Stimulated activated CD4-positive, alpha-beta T cell treated with anti-CD3 and anti-CD28 coated beads, TNF-alpha, amount 100 ng/mL, for 24 hours (primary cell): ENCODE measurements at regions not wholly inside any gene's neighbourhood (a gene's known extent, or its start where the extent isn't known, plus 50 kb on each side); places are given as distances from the start of the nearest gene placed in this dataset.
"Not testable (repeated sequence)": the region's sequence is repeated elsewhere in the genome, so short reads cannot be mapped to it uniquely, and the experiment has no call there.

Experiments
- DNase-seq, 3 experiments: peaks; one replicate each; pipeline ENCODE4 v3.0.0-alpha.2; 2020; ENCODE audit warnings: low read depth in 3 of 3

DNA sequence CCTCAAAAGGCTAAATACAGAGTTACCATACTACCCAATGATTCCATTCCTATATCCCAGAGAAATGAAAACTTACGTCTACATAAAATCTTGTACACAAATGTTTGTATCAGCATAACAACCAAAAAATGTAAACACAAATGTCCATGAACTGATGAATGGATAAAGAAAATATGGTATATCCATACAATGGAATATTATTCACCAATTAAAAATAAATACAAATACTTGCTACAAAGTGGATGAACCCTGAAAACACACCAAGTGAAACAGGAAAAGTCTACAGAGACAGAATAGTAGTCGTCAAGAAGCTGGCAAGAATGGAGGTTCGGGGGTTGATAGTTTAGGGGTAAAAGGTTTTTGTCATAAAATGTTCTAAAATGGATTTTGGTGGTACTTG, 54.0 kb upstream of the ANKRD28 start:
- DNase-seq: no peak

DNA sequence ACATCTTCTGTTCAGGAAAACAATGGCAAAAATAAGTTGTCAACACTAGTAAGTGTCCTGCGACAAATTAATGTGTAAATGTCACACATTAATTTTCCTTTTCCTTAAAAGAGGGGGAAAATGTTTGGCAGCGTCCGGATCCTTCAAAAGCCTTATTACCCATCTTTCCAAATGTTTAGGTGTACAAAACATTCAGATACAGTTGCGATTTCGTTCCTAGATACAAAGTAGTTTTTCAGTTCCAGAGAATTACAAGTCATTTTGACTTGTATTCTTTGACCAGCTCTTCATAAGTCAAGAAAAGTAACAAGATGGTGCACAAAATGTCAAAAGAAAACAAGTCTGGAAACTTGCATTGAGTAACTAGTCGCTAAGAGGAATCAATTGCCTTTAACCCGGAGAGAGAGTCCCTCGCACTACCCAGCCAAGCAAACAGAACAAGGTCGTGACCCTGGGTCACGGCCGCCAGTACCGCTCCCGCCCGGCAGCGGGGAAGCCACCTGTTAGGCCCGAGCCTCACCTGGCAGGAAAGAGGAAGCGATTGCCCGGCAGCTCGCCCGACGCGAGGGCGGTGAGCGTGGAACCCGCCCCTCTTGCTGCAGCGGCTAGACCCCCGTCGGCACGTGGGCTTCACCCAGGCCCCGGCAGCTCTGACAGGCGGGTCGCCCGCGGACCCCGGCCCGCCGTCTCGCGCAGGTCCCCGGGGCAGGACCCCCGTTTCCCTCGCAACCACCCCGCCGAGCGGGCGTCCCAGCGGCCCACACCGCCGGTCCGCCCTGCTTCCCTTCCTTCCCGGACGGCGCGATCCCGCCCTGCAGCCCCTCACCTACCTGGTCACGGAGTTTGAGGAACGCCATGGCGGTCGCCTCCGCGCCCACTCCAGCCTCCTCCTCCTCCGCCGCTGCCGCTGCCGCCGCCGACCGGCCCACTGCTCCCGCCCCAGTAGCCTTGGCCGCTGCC, 61.0 kb upstream of the ANKRD28 start:
- DNase-seq: peak; percentile 6 to 60 (median 22)

DNA sequence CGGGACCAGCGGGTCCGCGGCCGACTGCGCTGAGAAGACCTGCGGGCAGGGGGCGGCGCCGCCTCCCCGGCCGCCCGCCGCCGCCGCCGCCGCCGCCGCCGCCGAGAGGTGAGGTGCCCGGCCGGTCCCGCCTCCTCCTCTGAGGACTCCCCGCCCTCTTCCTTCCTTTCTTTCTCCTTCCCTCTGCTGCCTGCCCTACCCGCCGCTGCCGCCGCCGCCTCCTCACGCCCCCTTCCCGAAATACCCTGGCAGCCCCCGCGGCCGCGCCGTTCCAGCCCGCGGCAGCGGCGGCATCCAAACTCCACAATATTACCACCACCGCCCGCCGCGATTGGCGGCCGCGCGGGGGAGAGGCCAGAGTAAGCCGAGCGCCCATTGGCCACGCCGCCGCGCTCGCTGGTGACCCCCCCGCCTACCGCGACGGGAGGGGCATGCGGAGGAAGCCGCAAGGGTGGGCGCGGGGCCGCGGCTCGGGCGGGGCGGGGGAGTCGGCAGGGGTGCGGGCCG, 61.8 kb upstream of the ANKRD28 start:
- peak; percentile 54 to 78 (median 63) for DNase-seq

DNA sequence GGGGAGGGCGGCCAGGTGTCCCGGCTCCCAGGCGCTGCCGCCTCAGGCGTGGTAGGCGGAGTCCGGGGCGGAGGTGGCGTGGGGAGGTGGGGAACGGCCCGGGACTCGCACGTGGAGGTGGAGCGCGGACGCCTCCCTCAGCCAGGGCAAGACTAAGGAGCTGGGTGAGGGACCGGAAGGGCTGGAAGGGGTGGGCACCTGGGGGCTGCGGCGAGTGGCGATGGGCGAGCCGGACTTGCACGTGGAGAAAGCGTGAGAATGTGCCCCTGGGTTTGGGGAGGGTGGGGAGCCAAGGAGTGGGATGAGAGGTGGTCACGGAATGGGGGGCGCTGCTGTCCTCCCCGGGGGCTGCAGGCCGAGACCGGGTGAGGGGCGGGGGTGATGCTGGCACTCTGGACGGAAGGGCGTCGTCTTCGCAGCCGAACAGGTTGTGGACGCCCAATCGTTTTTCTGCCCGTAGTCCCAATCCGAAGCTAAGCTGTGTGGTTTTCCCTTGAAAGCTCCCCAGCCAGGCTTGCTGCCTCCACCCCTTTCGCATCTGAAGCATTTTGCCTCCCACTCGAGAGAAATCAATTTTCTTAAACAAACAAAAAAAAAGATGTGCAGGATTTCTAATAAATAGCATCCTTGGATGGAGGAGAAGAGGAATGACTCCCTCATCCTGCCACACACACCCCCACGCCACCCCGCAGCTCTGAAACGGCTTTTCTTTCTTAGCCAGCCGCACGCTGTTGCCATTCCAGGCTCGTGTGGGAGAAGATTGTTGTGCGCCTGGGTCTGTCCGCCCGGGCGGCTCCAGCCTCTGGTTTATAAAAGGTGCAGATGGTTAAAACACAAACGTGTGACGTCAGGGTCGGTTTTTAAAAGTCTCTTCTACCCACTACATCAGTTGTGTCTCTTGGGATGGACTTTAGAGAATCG, 62.5 kb upstream of the ANKRD28 start:
- DNase-seq: peak; percentile 18 to 40 (median 19)

DNA sequence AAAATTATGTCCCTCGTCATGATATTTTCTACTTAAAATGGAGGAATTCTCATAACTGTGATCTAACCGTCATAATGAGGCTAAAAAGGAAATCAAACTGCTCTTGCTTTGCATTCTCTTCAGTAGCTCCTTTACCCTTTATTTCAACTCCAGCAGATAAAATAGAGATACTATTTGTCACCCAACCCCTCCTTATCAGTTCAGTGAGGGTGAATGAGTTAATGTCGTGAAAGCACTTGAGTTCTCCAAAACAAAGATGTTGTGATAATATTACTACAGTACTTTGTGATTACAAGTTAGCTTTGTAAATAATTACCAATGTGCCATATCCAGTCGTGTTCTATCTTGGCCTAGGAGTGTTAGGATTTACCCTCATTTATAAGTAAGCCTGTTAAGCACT, 63.4 kb upstream of the ANKRD28 start:
- DNase-seq: no peak

DNA sequence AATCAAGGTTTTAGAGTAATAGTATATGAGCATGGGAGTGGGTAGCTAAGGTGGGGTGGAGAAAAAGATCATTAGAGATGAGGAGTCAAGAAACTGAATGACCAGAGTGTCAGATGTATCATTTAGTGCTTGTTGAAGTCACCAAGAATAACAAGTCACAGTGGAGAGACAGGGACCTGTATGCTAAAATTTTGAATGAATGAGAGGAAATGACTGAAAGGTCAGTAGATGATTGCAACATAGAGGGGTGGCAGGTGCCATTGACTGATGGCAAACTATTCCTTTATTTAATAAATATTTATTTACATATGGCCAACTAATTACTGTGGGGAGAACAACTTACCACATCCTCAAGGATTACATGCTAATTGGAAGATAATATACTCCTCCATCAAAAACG, 75.0 kb upstream of the ANKRD28 start:
- no peak for DNase-seq

DNA sequence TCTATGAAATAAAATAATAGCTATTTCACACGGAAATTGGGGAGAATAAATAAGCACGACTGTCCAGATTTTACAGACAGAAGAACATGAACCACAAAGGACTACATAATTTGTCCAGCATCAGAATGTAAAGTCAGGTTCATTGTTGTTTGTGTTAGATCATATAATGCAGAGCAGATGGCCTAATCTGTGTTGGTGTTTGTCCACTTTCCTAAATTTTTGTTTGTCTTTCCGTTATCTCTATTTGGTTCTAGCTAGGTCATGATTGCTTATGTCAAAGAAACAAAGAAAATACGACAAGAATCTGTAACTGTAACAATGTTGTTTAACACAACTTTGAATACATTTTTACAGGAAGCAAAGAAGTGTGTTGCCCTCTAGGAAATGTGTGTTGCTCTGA, 75.6 kb upstream of the ANKRD28 start:
- DNase-seq: no peak

DNA sequence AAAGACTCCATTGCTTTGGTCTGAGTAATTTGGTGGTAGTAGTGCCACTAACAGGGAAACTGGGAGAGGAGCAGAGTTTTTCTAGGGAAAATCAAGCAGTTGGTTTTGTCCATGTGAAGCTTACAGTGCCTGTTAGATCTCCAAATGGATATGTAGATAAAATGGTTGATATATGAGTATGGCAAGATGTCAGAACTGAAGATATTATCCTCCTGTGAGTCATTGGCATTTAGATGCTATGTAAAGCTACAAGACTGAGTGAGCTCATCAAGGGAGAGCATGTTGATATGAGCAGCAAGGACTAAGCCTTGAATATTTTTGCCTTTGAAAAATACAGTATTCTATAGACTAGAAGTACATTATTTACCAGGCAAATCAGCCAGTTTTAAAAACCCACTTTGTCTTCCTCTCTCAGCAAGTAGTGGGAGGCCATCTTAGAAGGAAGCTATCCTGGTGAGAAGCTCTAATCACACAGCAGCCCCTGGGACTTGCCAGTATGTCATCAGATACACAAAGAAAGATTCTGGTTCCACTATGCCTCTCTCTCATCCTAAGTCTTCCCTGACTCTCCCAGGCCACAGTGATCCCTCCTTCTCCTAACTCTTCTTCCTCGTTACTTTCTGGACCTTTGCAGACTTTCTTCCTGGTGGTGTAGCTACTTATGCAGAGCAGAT, 77.4 kb upstream of the ANKRD28 start:
- no peak for DNase-seq

DNA sequence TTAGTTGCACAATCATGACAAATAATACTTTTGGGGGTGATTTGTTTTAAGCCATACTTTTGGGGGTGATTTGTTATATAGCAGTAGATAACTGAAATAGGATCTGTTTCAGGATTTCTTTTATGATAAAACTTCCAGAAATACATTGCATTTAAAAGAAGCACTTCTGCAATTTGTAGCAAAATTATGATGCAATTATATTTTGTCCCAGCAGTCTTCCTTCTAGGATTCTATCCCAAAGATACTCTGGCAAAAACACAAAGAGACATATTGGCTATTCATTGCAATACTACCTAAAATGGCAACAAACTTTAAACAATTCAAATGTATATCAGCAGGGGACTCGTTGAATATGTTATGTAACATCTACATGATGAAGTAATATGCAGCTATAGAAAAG, 78.9 kb upstream of the ANKRD28 start:
- DNase-seq: no peak

DNA sequence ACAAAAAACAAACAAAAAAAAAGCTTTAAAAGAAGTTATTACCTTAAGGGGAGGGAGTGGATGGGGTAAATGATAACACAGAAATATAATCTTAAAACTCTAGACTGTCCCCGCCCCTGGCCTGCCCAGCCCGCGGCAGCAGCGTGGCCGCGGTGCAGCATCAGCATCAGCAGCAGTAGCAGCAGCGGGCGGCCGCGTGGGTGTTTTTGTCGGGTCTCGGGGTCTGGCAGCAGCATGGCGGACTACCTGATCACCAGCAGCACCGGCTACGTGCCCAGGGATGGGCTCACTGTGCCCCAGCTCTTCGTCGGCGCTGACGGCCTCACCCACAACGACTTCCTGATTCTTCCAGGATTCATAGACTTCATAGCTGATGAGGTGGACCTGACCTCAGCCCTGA, 80.0 kb upstream of the ANKRD28 start:
- no peak for DNase-seq

DNA sequence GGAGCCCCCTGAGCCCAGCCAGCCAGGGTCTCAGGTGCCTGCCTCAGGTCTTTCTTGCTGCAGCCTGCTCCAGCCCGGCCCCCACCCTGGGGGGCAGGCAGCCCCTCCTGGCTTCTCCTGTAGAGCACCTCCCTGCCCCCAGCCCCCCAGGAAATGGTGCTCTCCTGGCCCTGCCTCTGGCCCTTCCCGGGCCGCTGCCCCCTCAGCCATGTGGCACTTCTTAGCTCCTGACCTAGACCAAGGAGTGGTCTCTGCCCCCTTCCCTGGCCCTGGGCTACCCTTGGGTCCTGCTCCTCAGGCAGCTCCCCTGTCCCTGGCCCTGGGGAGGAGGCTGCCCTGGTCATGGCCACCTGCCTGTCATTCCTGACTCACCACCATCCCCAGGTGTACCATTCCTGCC, 82.0 kb upstream of the ANKRD28 start:
- DNase-seq: not testable (repeated sequence)

DNA sequence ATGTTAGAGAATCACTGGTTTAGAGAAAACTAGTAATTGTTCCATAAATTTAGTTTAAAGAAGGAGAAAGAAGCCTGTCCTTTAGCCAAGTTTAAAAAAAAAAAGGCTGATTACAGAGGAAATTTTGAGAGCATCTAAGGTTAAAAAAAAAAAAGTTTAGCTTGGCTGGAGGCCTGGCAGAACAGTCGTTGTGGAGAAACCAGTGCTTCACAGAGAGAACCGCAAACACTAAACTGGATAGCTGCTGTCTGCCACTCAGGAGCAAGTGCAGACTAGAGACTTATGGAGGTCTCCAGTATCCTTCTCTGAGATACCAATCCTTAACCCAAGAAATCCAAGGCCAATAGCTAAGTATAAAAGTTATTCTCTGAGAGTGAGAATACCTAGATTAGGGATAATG, 84.8 kb upstream of the ANKRD28 start:
- DNase-seq: no peak

DNA sequence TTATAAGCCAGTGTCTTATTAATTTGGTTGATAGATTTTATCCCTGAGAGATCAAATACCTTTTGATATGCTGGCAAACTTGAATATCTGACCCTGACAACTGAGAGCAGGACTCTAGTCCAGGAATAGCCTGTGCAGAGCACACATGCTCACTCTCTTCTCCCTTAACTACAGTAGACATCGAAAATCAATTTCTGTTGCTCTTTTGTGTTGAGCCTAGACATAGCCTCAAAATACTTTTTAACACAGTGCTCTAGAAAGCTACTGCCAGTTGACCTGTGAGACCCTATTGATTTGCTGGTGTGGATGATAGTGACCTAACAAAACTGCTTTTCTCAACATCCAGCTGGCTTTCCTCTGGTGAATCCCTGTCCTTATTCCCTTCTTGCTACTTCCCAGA, 86.4 kb upstream of the ANKRD28 start:
- DNase-seq: no peak

DNA sequence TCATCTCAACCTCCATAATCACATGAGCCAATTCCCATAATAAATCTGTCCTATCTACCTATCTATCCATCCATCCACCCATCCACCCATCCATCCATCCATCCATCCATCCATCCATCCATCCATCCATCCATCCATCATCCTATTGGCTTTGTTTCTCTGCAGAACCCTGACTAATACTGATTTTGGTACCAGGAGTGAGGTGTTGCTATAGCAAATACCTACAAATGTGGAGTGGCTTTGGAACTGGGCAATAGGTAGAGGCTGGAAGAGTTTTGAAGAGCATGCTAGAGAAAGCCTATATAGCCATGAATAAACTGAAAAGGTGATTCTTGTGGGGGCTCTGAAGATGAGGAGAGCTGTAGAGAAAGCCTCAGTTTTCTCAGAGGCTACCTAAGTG, 88.7 kb upstream of the ANKRD28 start:
- DNase-seq: no peak

DNA sequence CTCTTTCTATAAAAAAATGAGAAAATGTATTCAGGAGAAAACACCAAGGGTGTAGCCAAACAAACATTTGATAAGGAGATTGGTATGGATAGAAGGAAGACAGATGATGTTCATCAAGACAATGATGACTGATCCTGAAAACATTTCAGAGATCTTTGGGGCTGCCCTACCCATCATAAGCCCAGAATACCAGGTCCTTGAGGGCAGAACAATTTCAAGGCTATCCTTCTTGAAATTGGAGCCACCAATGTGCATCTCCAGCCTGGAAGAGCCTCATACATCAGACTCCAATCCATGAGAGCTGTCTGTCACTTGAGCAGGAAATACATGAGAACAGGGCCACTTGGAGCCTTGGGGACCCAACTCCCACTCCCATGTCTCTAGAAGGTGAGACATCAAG, 89.5 kb upstream of the ANKRD28 start:
- DNase-seq: no peak

DNA sequence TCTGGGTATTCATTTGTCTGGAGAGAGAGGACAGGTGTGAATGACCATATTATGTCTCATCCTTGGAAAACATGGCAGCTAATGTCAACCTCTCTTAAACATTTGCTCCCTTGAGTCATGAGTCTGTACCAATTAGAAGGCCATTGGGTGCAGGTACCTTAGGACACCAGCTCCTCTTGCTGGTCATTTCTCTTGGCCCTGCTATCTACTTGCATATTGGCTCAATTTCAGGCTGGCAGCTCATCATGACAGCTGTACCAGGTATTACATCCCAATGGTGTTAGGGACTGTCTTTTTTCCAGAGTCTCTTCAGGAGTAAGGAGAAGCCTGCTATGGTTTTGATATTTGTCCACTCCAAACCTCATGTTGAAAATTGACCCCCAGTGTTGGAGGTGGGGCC, 92.2 kb upstream of the ANKRD28 start:
- DNase-seq: no peak

DNA sequence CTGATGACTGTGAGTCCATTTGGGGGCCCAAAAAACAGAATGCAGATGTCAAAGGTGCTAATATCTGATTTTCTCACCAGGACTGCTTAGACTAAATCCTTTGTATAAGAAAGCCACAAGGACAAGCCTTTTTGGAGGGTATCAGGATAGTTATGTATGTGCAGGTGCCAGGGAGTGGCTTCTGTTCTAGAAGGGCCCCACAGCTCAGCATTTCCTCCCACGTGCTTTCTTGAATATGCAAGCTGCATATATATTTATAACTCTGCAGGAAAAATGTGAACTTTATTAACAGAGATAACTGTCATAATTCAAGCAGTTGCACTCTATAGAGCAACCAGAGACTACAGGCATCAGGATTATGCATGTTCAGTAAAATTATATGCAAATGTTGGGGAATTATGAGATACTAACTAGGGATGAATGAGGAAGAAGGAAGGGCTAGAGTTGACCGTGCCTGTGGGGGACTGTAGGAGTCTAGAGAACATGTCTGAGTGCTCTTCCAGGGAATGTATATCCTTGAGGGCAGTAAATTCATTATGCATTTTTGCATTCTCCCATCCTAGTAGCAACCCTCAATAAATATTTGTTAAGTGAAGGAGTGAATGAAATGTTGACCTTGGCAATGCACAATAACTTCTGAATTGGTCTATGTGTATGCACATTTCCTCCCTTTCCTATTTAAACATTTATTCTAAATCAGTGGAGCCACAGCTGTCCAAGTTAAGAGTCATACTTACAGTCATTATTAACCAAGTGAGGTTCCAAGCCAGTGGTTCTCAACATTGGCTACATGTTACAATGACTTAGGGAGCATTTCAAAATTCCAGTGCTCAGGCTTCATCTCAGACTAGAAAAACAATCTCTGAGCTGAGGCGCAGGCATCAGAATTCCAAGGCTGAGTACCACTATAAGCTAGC, 94.8 kb upstream of the ANKRD28 start:
- DNase-seq: no peak

DNA sequence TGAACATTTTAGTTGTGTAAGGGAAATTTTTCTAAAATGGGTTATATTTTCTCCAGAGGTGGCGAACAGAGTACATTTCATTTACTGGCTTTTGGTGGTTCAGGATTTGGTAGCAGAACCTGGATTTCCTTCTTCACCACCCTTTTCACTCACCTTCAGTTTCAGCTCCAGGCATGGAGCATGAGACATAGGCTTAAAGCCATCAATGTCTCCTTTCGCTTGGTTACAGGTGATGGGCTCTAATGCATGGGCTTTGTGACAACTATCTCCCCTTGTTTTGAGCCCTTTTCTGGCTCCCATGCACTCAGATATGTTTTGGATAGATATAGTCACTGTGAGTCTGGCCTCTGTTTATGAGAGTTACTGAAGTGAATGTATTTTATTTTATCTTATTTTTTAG, 96.6 kb upstream of the ANKRD28 start:
- DNase-seq: no peak

DNA sequence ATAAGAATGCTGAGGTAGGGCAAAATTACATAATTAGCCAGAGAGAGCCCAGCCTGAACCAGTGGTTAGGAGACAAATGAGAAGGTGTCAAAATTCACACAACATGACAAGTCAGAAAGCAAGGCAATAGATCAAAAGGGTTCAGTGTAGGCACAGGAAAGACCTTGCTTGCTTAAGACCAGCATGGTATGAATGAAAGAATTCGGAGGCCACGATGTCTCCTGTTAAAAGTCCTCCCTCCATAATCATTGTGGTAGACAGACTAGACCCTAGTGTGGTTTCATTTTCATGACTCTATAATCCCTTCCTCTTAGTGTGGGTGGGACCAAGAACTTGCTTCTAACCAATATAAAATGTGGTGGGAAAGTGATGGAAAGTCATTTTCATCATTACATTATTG, 98.7 kb upstream of the ANKRD28 start:
- no peak for DNase-seq

DNA sequence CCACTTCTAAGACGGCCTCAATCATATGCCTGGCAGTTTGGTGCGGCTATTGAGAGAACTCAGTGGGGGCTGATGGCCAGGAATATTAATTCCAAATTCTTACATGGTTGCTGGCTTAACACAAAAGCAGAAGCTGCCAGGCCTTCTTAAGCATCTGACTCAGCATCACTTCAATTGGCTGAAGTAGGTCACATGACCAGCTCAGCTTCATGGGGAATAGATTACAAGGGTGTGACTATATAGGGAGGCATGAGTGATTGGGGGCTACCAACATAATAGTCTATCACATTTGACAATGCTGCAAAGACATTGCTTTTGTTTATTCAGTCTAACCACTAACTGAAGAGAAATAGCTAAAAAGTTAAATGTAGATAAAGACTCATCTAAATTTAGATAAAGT, 101.6 kb upstream of the ANKRD28 start:
- no peak for DNase-seq

DNA sequence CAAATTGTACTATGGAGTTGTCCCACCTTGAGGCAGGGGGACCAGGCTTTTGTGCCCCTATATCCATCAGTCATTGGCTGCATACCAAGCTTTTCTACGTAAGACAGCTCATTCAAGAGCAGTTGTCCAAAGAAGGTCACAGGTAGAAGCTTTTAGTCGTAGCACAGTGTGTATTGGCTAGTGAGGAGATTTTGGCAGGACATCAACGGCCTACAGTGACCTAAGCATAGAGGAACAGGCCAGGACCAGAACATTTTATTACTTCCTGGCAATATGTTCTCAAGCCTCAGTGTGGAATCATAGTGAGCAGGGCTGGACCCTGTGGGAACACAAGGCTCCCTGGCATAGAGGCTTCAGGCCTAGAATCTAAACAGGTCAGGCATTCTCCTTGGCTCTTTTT, 105.4 kb upstream of the ANKRD28 start:
- DNase-seq: no peak
